K562 (cell line): ENCODE measurements at regions not wholly inside any gene's neighbourhood (a gene's known extent, or its start where the extent isn't known, plus 50 kb on each side); places are given as distances from the start of the nearest gene placed in this dataset.

Source experiments
- ATAC-seq: fragments of 200-7000 bp; cut with Tn5 transposase; 3 replicates; pipeline ENCODE4 v1.9.1; 2020; ENCODE audit warnings: moderate library complexity
- BruUV-seq: library from RNA; stranded (reverse); fragments of 400-500 nt; replicated peaks from 2 replicates; lab custom pipeline; 2021; lab: Mats Ljungman, UMichigan
- CTCF ChIA-PET: fragments of 300-600 bp; formaldehyde crosslinking; extraction: SDS; loops from one replicate; lab custom pipeline; 2021; ENCODE audit warnings: low intra/inter-chr PET ratio; lab: Yijun Ruan, JAX
- POLR2A ChIA-PET: fragments of 300-600, 350-650 bp; sonication (Branson Sonifier 250); formaldehyde crosslinking; extraction: SDS; loops from one replicate; lab custom pipeline; 2021; ENCODE audit warnings: antibody characterized with exemption, inconsistent platforms; lab: Yijun Ruan, JAX
- DNase-seq, 4 experiments: peaks; one replicate each; pipeline versions ENCODE4 v3.0.0 to v3.0.0-alpha.2; 2011 to 2018; ENCODE audit warnings: low spot score in 3 of 4, mixed read lengths in 3 of 4; ENCODE audit errors: extremely low read depth in 1 of 4
- FAIRE-seq: peaks from 2 replicates; lab custom pipeline; 2011; peaks lifted over from hg19 to GRCh38; lab: Jason Lieb, UNC
- H2AFZ ChIP-seq: 2 replicates; pipeline ENCODE4 v1.6.0; 2011; ENCODE audit warnings: low read depth, low read length, control low read depth, inconsistent platforms
- H3K27ac ChIP-seq: fragments of 200-600 bp; 3 replicates; pipeline ENCODE4 v1.8.0; 2011; ENCODE audit warnings: low read depth, mild to moderate bottlenecking, control low read depth, inconsistent platforms, low read length, moderate library complexity, mixed read lengths; ENCODE audit errors: extremely low read depth
- H3K27me3 ChIP-seq, 2 experiments: fragments of 300-600 bp in 1 of 2; 2 replicates in 1 of 2; 3 replicates in 1 of 2; pipeline versions ENCODE4 v1.6.0 to v1.8.0; 2011; ENCODE audit warnings: inconsistent platforms in 2 of 2, low read length in 2 of 2, mild to moderate bottlenecking in 1 of 2, mixed read lengths in 1 of 2, moderate library complexity in 1 of 2; ENCODE audit not compliant: control insufficient read depth in 2 of 2, insufficient read depth in 2 of 2
- H3K36me3 ChIP-seq: fragments of 300-600 bp; 3 replicates; pipeline ENCODE4 v1.8.0; 2011; ENCODE audit warnings: mild to moderate bottlenecking, low read length, inconsistent platforms; ENCODE audit not compliant: control insufficient read depth, insufficient read depth
- H3K4me1 ChIP-seq, 2 experiments: fragments of 200-600 bp in 1 of 2; replicated peaks in 1 of 2; 2 replicates in 1 of 2; 3 replicates in 1 of 2; pipeline versions ENCODE4 v1.5.1 to v1.8.0; 2011; ENCODE audit warnings: inconsistent platforms in 2 of 2, low read length in 2 of 2, mild to moderate bottlenecking in 1 of 2, mixed read lengths in 1 of 2, moderate library complexity in 1 of 2; ENCODE audit not compliant: control insufficient read depth in 2 of 2, insufficient read depth in 2 of 2
- H3K4me2 ChIP-seq: 2 replicates; pipeline ENCODE4 v1.6.1; 2011; ENCODE audit warnings: low read length, control low read depth, inconsistent platforms, mixed read lengths; ENCODE audit not compliant: insufficient read depth
- H3K4me3 ChIP-seq: fragments of 200-600 bp; sonication (generic), shearing (Covaris generic); 2 replicates; pipeline ENCODE4 v1.5.1; 2016; ENCODE audit warnings: control low read depth, inconsistent platforms
- H3K79me2 ChIP-seq: fragments of 200-600 bp; 3 replicates; pipeline ENCODE4 v1.8.0; 2011; ENCODE audit warnings: low read length, inconsistent platforms; ENCODE audit not compliant: control insufficient read depth, insufficient read depth
- H3K9ac ChIP-seq, 2 experiments: 2 replicates each; pipeline versions ENCODE4 v1.6.0 to v1.6.1; 2011; ENCODE audit warnings: low read depth in 2 of 2, low read length in 2 of 2, control low read depth in 1 of 2, inconsistent platforms in 1 of 2, mild to moderate bottlenecking in 1 of 2, mixed read lengths in 1 of 2; ENCODE audit not compliant: insufficient read depth in 1 of 2
- H3K9me1 ChIP-seq: one replicate; pipeline ENCODE4 v1.6.0; 2011; ENCODE audit warnings: inconsistent platforms, mild to moderate bottlenecking, low read length, moderate library complexity; ENCODE audit not compliant: control insufficient read depth, insufficient read depth
- H3K9me3 ChIP-seq: replicated peaks from 2 replicates; pipeline ENCODE4 v1.5.1; 2011; ENCODE audit warnings: low read depth, low read length, inconsistent platforms; ENCODE audit not compliant: control insufficient read depth, insufficient read depth
- H4K20me1 ChIP-seq: replicated peaks from 2 replicates; pipeline ENCODE4 v1.6.1; 2011; ENCODE audit warnings: low read length, inconsistent platforms, mixed read lengths; ENCODE audit not compliant: control insufficient read depth, insufficient read depth
- BCOR ChIP-seq: fragments of 450-650 bp; IDR thresholded peaks from 2 replicates; pipeline ENCODE4 v1.6.1; 2016
- DMBX1 ChIP-seq: fragments of 250-450 bp; sonication (Bioruptor Pico); IDR thresholded peaks from 2 replicates; pipeline ENCODE4 v1.8.0; 2022; ENCODE audit warnings: inconsistent platforms, mild to moderate bottlenecking, moderate library complexity, borderline replicate concordance
- NCOR1 ChIP-seq: fragments of 450-650 bp; IDR thresholded peaks from 2 replicates; pipeline ENCODE4 v1.6.1; 2016; ENCODE audit warnings: mild to moderate bottlenecking, moderate library complexity
- WGBS: fragments of 100-300 bp; shearing (Covaris generic); methylation state at CpG from one replicate; pipeline ENCODE4 v1.1.6; 2016; ENCODE audit warnings: low coverage, mixed read lengths; ENCODE audit not compliant: insufficient coverage; ENCODE audit errors: missing lambda C conversion rate; 5-methylcytosine and 5-hydroxymethylcytosine counted together
- in situ Hi-C: fragments of 300-500 bp; cut with MboI; formaldehyde crosslinking; loops from 4 replicates; pipeline ENCODE4 v1.15.0; 2018; ENCODE audit warnings: inconsistent platforms, mixed read lengths
- intact Hi-C: fragments of 100-400 bp; cut with micrococcal nuclease; formaldehyde crosslinking; loops from 2 replicates; pipeline ENCODE4 v1.14.2; 2022
- TF ChIP-seq, protein P1 (sequence below): conservative IDR thresholded peaks from 2 replicates; pipeline ENCODE4 v1.6.1; 2011; ENCODE audit warnings: low read depth, mild to moderate bottlenecking, low read length; ENCODE audit not compliant: control insufficient read depth
- TF ChIP-seq, protein P2 (sequence below): sonication (generic); formaldehyde crosslinking; IDR thresholded peaks from 2 replicates; pipeline ENCODE4 v1.8.0; 2022; ENCODE audit warnings: missing genetic modification reagents, mild to moderate bottlenecking, borderline replicate concordance

DNA sequence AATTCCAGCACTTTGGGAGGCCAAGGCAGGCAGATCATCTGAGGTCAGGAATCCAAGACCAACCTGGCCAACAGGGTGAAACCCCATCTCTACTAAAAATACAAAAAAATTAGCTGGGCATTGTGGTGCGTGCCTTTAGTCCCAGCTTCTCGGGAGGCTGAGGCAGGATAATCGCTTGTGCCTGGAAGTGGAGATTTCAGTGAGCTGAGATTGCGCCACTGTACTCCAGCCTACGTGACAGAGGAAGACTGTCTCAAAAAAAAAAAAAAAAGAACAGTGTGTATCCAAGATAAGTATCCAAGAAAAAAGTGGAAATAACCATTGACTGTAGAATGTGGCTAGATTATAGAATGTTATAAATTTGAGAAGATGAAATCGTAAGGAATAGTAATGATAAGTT lies 142.1 kb downstream of the FAM124B start:
- intact Hi-C loops: no loop called here
- ATAC-seq: no peak
- TF ChIP-seq BCOR (no peak), NCOR1 (no peak), DMBX1 (CRISPR knock-in tag) (no peak)
- TF ChIP-seq, protein P1, sequence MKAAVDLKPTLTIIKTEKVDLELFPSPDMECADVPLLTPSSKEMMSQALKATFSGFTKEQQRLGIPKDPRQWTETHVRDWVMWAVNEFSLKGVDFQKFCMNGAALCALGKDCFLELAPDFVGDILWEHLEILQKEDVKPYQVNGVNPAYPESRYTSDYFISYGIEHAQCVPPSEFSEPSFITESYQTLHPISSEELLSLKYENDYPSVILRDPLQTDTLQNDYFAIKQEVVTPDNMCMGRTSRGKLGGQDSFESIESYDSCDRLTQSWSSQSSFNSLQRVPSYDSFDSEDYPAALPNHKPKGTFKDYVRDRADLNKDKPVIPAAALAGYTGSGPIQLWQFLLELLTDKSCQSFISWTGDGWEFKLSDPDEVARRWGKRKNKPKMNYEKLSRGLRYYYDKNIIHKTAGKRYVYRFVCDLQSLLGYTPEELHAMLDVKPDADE: no peak
- TF ChIP-seq, protein P2, sequence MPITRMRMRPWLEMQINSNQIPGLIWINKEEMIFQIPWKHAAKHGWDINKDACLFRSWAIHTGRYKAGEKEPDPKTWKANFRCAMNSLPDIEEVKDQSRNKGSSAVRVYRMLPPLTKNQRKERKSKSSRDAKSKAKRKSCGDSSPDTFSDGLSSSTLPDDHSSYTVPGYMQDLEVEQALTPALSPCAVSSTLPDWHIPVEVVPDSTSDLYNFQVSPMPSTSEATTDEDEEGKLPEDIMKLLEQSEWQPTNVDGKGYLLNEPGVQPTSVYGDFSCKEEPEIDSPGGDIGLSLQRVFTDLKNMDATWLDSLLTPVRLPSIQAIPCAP (CRISPR knock-in tag): no peak
- no TSS peak for BruUV-seq
- H3K9me3 ChIP-seq: no peaks in the 10 kb centered on the region
- H3K4me3 ChIP-seq: no peak overlapping the region
- H3K27me3 ChIP-seq: no peaks in the 10 kb centered on the region
- no peaks in the 10 kb centered on the region for H3K79me2 ChIP-seq
- no peaks in the 10 kb centered on the region for H3K4me1 ChIP-seq
- FAIRE-seq: no peak
- WGBS: 0% methylated on average over 4 of the region's 6 CpGs
- no peak overlapping the region for H3K27ac ChIP-seq
- POLR2A ChIA-PET: no interaction called here
- in situ Hi-C loops: no loop called here
- no peak overlapping the region for H3K9ac ChIP-seq
- no peaks in the 10 kb centered on the region for H3K9me1 ChIP-seq
- H4K20me1 ChIP-seq: no peaks in the 10 kb centered on the region
- no peak for DNase-seq
- no peaks in the 10 kb centered on the region for H3K36me3 ChIP-seq
- H3K4me2 ChIP-seq: no peak overlapping the region
- CTCF ChIA-PET: no interaction called here
- no peak overlapping the region for H2AFZ ChIP-seq
